GM23338 (cell line): ENCODE measurements at regions not wholly inside any gene's neighbourhood (a gene's known extent, or its start where the extent isn't known, plus 50 kb on each side); places are given as distances from the start of the nearest gene placed in this dataset.

ENCODE experiments used
- ATAC-seq: fragments of 200-7000 bp; cut with Tn5 transposase; 3 replicates; pipeline ENCODE4 v1.9.1; 2020
- DNase-seq: peaks from one replicate; pipeline ENCODE4 v3.0.0-alpha.2; 2015; ENCODE audit warnings: low spot score
- H2AFZ ChIP-seq: fragments of 200-600 bp; sonication (generic); 2 replicates; pipeline ENCODE4 v1.8.0; 2016; ENCODE audit warnings: antibody characterized with exemption, mild to moderate bottlenecking, moderate library complexity
- H3F3A ChIP-seq: fragments of 200-600 bp; sonication (generic); replicated peaks from 2 replicates; pipeline ENCODE4 v1.8.0; 2017; ENCODE audit warnings: antibody characterized with exemption, mixed run types, low read depth
- H3K27ac ChIP-seq: fragments of 200-600 bp; sonication (generic); 2 replicates; pipeline ENCODE4 v1.6.1; 2016; ENCODE audit warnings: low read depth
- H3K27me3 ChIP-seq: fragments of 200-600 bp; sonication (generic); 2 replicates; pipeline ENCODE4 v1.8.0; 2016; ENCODE audit warnings: mild to moderate bottlenecking, mixed run types, moderate library complexity; ENCODE audit not compliant: insufficient read depth
- H3K36me3 ChIP-seq: fragments of 200-600 bp; sonication (generic); 2 replicates; pipeline ENCODE4 v1.8.0; 2016; ENCODE audit warnings: mild to moderate bottlenecking; ENCODE audit not compliant: insufficient read depth
- H3K4me1 ChIP-seq: fragments of 200-600 bp; sonication (generic); 2 replicates; pipeline ENCODE4 v1.8.0; 2016; ENCODE audit warnings: mild to moderate bottlenecking, moderate library complexity; ENCODE audit not compliant: insufficient read depth
- H3K4me2 ChIP-seq: fragments of 200-600 bp; sonication (generic); 2 replicates; pipeline ENCODE4 v1.7.1; 2017; ENCODE audit warnings: mixed run types
- H3K4me3 ChIP-seq: fragments of 200-600 bp; sonication (generic); 2 replicates; pipeline ENCODE4 v1.6.1; 2016; ENCODE audit warnings: mixed run types
- H3K79me2 ChIP-seq: fragments of 200-600 bp; sonication (generic); replicated peaks from 2 replicates; pipeline ENCODE4 v1.8.0; 2017; ENCODE audit warnings: mild to moderate bottlenecking; ENCODE audit not compliant: insufficient read depth
- H3K9me2 ChIP-seq: fragments of 200-600 bp; sonication (generic); 2 replicates; pipeline ENCODE4 v1.8.0; 2017; ENCODE audit not compliant: insufficient read depth
- H4K20me1 ChIP-seq: fragments of 200-600 bp; sonication (generic); replicated peaks from 2 replicates; pipeline ENCODE4 v1.8.0; 2017; ENCODE audit warnings: mild to moderate bottlenecking; ENCODE audit not compliant: insufficient read depth
- H3K27ac Mint-ChIP-seq: 2 replicates; pipeline ENCODE4 v1.8.0; 2020; ENCODE audit warnings: inconsistent platforms, mild to moderate bottlenecking, moderate library complexity, mixed read lengths
- H3K27me3 Mint-ChIP-seq: 3 replicates; pipeline ENCODE4 v1.8.0; 2022; ENCODE audit warnings: low read depth, mild to moderate bottlenecking, moderate library complexity, mixed read lengths, inconsistent platforms; ENCODE audit not compliant: insufficient read depth, poor library complexity
- H3K36me3 Mint-ChIP-seq: 3 replicates; pipeline ENCODE4 v1.8.0; 2021; ENCODE audit warnings: low read depth, mild to moderate bottlenecking, inconsistent platforms, moderate library complexity, mixed read lengths
- H3K4me1 Mint-ChIP-seq: 3 replicates; pipeline ENCODE4 v1.8.0; 2020; ENCODE audit warnings: mild to moderate bottlenecking, inconsistent platforms, mixed read lengths
- H3K4me3 Mint-ChIP-seq: 3 replicates; pipeline ENCODE4 v1.8.0; 2021; ENCODE audit warnings: moderate library complexity, mild to moderate bottlenecking, inconsistent platforms, mixed read lengths
- H3K9me3 Mint-ChIP-seq: 3 replicates; pipeline ENCODE4 v1.8.0; 2020; ENCODE audit warnings: moderate library complexity, mild to moderate bottlenecking, inconsistent platforms, mixed read lengths
- CREB1 ChIP-seq: fragments of 250-450 bp; sonication (Bioruptor Pico); IDR thresholded peaks from 2 replicates; pipeline ENCODE4 v1.5.0; 2020; ENCODE audit warnings: low read depth, mild to moderate bottlenecking, moderate library complexity
- EZH2 ChIP-seq: fragments of 200-600 bp; sonication (generic); IDR thresholded peaks from one replicate; pipeline ENCODE4 v1.8.0; 2017; ENCODE audit warnings: antibody characterized with exemption, mild to moderate bottlenecking, low read depth; ENCODE audit not compliant: unreplicated experiment
- EZH2phosphoT487 ChIP-seq: fragments of 200-600 bp; sonication (generic); IDR thresholded peaks from one replicate; pipeline ENCODE4 v1.8.1; 2018; ENCODE audit warnings: antibody characterized with exemption; ENCODE audit not compliant: unreplicated experiment
- JUNB ChIP-seq: IDR thresholded peaks from one replicate; pipeline ENCODE4 v1.6.1; 2016; ENCODE audit warnings: antibody characterized with exemption; ENCODE audit not compliant: unreplicated experiment
- POLR2AphosphoS5 ChIP-seq: IDR thresholded peaks from 2 replicates; pipeline ENCODE4 v1.6.1; 2016; ENCODE audit warnings: antibody characterized with exemption, low read depth
- STAT1 ChIP-seq: IDR thresholded peaks from one replicate; pipeline ENCODE4 v1.6.1; 2016; ENCODE audit warnings: antibody characterized with exemption; ENCODE audit not compliant: unreplicated experiment
- ZNF114 ChIP-seq: fragments of 250-450 bp; sonication (Bioruptor Pico); IDR thresholded peaks from 2 replicates; pipeline ENCODE4 v1.5.0; 2020; ENCODE audit warnings: mild to moderate bottlenecking, moderate library complexity
- TF ChIP-seq, protein P1 (sequence below): fragments of 250-450 bp; sonication (Bioruptor Pico); IDR thresholded peaks from 2 replicates; pipeline ENCODE4 v1.5.0; 2020; ENCODE audit warnings: mild to moderate bottlenecking, moderate library complexity
- TF ChIP-seq, protein P2 (sequence below): IDR thresholded peaks from 2 replicates; pipeline ENCODE4 v1.6.1; 2016; ENCODE audit warnings: antibody characterized with exemption
- TF ChIP-seq, protein P3 (sequence below): IDR thresholded peaks from one replicate; pipeline ENCODE4 v1.6.1; 2018; ENCODE audit warnings: antibody characterized with exemption; ENCODE audit not compliant: unreplicated experiment

DNA sequence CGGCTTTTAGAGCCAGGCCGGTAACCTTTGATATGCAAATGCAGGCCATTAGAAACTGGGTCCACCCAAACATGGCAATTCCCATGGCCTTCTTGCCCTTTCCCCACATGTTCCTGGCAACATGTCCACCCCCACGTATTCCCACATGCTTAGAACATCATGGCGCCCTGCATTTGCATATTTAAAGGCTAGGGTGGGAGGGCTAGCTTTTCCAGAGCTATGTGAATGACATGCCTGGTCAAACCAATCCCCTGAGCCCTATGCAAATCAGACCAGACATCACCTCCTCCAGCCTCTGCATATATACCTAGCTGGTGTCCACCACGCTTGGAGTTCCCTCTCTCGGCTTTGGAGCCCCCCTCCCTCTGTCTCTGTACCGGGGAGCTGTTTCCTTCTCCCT is 481.9 kb downstream of the CDH2 start (continued):
- TF ChIP-seq, protein P1, sequence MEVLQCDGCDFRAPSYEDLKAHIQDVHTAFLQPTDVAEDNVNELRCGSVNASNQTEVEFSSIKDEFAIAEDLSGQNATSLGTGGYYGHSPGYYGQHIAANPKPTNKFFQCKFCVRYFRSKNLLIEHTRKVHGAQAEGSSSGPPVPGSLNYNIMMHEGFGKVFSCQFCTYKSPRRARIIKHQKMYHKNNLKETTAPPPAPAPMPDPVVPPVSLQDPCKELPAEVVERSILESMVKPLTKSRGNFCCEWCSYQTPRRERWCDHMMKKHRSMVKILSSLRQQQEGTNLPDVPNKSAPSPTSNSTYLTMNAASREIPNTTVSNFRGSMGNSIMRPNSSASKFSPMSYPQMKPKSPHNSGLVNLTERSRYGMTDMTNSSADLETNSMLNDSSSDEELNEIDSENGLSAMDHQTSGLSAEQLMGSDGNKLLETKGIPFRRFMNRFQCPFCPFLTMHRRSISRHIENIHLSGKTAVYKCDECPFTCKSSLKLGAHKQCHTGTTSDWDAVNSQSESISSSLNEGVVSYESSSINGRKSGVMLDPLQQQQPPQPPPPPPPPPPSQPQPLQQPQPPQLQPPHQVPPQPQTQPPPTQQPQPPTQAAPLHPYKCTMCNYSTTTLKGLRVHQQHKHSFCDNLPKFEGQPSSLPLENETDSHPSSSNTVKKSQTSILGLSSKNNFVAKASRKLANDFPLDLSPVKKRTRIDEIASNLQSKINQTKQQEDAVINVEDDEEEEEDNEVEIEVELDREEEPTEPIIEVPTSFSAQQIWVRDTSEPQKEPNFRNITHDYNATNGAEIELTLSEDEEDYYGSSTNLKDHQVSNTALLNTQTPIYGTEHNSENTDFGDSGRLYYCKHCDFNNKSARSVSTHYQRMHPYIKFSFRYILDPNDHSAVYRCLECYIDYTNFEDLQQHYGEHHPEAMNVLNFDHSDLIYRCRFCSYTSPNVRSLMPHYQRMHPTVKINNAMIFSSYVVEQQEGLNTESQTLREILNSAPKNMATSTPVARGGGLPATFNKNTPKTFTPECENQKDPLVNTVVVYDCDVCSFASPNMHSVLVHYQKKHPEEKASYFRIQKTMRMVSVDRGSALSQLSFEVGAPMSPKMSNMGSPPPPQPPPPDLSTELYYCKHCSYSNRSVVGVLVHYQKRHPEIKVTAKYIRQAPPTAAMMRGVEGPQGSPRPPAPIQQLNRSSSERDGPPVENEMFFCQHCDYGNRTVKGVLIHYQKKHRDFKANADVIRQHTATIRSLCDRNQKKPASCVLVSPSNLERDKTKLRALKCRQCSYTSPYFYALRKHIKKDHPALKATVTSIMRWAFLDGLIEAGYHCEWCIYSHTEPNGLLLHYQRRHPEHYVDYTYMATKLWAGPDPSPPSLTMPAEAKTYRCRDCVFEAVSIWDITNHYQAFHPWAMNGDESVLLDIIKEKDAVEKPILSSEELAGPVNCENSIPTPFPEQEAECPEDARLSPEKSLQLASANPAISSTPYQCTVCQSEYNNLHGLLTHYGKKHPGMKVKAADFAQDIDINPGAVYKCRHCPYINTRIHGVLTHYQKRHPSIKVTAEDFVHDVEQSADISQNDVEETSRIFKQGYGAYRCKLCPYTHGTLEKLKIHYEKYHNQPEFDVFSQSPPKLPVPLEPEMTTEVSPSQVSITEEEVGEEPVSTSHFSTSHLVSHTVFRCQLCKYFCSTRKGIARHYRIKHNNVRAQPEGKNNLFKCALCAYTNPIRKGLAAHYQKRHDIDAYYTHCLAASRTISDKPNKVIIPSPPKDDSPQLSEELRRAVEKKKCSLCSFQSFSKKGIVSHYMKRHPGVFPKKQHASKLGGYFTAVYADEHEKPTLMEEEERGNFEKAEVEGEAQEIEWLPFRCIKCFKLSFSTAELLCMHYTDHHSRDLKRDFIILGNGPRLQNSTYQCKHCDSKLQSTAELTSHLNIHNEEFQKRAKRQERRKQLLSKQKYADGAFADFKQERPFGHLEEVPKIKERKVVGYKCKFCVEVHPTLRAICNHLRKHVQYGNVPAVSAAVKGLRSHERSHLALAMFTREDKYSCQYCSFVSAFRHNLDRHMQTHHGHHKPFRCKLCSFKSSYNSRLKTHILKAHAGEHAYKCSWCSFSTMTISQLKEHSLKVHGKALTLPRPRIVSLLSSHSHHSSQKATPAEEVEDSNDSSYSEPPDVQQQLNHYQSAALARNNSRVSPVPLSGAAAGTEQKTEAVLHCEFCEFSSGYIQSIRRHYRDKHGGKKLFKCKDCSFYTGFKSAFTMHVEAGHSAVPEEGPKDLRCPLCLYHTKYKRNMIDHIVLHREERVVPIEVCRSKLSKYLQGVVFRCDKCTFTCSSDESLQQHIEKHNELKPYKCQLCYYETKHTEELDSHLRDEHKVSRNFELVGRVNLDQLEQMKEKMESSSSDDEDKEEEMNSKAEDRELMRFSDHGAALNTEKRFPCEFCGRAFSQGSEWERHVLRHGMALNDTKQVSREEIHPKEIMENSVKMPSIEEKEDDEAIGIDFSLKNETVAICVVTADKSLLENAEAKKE (CRISPR knock-in tag): no peak
- no peak for TF ChIP-seq EZH2phosphoT487
- TF ChIP-seq POLR2AphosphoS5: no peak
- no peak for TF ChIP-seq JUNB
- no peak for TF ChIP-seq ZNF114 (CRISPR knock-in tag)
- TF ChIP-seq CREB1 (CRISPR knock-in tag): no peak

DNA sequence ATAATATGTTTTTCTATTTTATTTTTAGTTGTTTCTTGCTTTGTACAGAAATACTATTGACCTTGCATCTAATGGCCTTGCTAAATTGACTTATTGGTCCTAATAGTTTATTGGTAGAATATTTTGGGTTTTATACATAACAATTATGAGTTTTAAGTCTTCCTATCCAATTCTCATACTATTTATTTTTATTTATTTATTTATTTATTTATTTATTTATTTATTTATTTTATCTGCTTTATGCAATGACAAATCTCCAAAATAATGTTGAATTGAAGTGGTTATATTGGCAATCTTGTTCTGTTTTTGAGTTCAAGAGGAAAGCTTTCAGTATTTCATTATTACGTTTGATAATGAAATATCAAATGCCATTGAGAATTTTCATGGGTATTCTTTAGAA is 488.3 kb downstream of the CDH2 start:
- Mint-ChIP-seq H3K9me3 (peaks cover 16% of the 10 kb centered on the region; the same call in 2 of the 3 replicates), H3K36me3 (peaks cover 6% of the 10 kb centered on the region; the same call in 2 of the 3 replicates), H3K27ac (no peak overlapping the region), H3K4me1 (no peaks in the 10 kb centered on the region), H3K27me3 (no peaks in the 10 kb centered on the region), H3K4me3 (no peak overlapping the region)
- no peak overlapping the region for H3K4me2 ChIP-seq
- ATAC-seq: no peak
- no peak overlapping the region for H2AFZ ChIP-seq
- H3F3A ChIP-seq: no peaks in the 10 kb centered on the region
- no peak for DNase-seq
- no peaks in the 10 kb centered on the region for H4K20me1 ChIP-seq
- TF ChIP-seq, protein P2, sequence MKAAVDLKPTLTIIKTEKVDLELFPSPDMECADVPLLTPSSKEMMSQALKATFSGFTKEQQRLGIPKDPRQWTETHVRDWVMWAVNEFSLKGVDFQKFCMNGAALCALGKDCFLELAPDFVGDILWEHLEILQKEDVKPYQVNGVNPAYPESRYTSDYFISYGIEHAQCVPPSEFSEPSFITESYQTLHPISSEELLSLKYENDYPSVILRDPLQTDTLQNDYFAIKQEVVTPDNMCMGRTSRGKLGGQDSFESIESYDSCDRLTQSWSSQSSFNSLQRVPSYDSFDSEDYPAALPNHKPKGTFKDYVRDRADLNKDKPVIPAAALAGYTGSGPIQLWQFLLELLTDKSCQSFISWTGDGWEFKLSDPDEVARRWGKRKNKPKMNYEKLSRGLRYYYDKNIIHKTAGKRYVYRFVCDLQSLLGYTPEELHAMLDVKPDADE: no peak
- TF ChIP-seq, protein P3, sequence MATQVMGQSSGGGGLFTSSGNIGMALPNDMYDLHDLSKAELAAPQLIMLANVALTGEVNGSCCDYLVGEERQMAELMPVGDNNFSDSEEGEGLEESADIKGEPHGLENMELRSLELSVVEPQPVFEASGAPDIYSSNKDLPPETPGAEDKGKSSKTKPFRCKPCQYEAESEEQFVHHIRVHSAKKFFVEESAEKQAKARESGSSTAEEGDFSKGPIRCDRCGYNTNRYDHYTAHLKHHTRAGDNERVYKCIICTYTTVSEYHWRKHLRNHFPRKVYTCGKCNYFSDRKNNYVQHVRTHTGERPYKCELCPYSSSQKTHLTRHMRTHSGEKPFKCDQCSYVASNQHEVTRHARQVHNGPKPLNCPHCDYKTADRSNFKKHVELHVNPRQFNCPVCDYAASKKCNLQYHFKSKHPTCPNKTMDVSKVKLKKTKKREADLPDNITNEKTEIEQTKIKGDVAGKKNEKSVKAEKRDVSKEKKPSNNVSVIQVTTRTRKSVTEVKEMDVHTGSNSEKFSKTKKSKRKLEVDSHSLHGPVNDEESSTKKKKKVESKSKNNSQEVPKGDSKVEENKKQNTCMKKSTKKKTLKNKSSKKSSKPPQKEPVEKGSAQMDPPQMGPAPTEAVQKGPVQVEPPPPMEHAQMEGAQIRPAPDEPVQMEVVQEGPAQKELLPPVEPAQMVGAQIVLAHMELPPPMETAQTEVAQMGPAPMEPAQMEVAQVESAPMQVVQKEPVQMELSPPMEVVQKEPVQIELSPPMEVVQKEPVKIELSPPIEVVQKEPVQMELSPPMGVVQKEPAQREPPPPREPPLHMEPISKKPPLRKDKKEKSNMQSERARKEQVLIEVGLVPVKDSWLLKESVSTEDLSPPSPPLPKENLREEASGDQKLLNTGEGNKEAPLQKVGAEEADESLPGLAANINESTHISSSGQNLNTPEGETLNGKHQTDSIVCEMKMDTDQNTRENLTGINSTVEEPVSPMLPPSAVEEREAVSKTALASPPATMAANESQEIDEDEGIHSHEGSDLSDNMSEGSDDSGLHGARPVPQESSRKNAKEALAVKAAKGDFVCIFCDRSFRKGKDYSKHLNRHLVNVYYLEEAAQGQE: no peak
- no peak for TF ChIP-seq JUNB
- no peak for TF ChIP-seq STAT1
- no peak for TF ChIP-seq EZH2
- H3K27ac ChIP-seq: no peak overlapping the region
- no peaks in the 10 kb centered on the region for H3K27me3 ChIP-seq
- peaks cover 8% of the 10 kb centered on the region for H3K36me3 ChIP-seq
- H3K9me2 ChIP-seq: no peaks in the 10 kb centered on the region
- H3K4me1 ChIP-seq: no peaks in the 10 kb centered on the region
- H3K79me2 ChIP-seq: no peaks in the 10 kb centered on the region
- no peak overlapping the region for H3K4me3 ChIP-seq
